Skeletal muscle cell (primary cell): ENCODE measurements at regions not wholly inside any gene's neighbourhood (a gene's known extent, or its start where the extent isn't known, plus 50 kb on each side); places are given as distances from the start of the nearest gene placed in this dataset.

Source experiments
- DNase-seq: peaks from one replicate; pipeline ENCODE4 v3.0.0-alpha.2; 2010; ENCODE audit warnings: low read depth
- H3K4me3 ChIP-seq: 2 replicates; pipeline ENCODE4 v1.5.1; 2011; ENCODE audit warnings: low read depth, mild to moderate bottlenecking, control low read depth, low read length, moderate library complexity

DNA sequence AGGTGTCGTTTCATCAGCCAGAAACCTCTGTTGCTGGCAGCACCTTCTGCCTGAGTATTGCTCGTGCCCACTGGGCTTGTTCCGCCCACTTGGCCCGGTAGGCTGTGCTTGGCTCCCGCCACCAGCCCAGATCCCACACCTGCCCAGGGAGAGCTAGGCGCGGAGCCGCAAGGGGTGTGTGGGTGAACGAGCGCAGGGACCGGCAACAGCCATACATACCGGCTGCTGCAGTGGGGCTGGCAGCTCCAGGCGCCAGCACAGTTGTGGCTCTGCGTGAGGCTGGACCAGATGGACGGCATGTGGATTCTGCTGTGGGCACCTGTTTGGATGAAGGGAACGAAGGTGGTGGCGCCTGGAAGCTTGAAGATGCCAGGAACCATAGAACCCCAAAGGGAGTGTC, 331.5 kb upstream of the MCTP2 start:
- no peak overlapping the region for H3K4me3 ChIP-seq
- no peak for DNase-seq

DNA sequence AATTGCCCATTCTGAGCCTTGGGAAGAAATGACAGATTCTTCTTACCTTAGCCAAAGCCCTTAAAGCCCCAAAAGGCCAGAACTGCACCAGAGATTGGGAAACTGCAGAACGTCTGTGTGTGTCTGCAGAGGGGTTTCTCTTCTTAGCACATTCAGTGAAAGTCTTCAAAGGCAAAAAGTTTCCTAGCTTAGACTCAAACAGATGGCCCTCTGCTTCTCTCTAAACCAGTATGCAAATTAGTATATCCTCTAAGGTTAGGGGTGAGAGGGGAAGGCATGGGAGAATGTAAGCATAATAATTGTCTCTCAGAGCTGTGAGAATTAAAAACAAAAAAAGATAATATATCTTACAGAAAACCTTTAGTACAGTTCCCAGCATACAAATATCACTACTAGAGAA, 334.0 kb upstream of the MCTP2 start:
- H3K4me3 ChIP-seq: no peak overlapping the region
- DNase-seq: no peak

DNA sequence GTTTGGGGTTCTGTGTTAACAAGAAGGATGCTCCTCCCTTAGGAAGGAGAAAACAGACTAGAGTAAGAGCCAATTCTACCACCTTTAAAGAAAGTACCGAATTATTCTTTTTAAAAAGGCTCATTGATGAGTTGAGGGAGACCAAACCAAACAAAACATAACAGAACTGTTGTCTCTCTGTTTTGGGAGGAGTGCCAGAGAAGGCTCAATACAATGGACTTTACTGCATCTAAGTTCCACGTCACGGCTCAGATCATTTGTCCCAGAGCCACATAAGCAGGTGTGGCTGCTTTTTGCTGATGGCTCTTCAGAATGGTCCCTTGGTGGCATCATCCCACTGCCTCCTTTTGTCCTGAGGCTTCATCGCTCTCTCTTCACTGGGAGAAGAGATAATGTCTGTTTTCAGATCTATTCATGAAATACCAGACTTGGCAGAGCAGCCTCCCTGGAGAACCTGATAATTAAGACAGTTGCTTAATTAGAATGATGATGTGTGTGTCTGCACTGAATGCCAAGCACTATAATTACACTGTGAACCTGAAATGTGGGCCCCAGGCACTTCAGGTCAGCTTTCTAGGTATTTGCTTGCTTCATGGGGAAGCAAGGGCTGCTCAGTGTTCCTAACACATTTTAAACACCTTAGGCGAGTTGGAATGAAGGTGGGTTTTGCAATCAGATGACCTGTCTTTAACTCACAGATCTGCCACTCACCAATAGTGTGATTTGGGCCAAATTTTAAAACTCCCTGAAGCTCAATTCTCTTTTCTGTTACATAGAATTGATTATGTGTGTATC, 335.2 kb upstream of the MCTP2 start:
- H3K4me3 ChIP-seq: no peak overlapping the region
- DNase-seq: no peak

DNA sequence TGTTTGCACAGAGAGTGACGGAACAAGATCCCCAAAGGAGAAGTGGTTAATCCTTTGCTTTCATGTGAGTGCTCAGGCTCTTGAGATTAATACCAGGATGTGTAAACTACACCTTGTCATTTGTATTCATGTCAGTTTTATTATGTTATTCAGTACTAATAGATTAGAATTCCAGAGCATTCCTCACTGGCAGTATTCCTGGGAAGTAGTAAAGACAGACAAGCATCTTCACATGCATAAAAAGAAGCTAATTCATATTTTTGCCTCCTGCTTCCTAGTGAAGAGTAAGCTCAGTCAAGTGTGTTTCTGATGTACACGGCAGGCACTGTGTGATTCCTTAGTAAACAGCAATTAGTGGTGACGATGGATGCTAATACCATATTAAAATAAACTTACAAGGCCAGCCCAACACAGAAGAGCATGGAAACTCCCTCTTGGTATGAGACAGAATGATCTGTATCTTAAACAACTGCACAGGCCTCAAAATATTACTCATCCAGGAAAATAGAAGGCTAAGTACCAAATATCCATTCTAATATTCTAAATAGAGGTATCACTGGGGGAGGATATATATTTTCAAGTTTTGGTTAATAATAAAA, 336.8 kb upstream of the MCTP2 start:
- no peak for DNase-seq
- no peak overlapping the region for H3K4me3 ChIP-seq

DNA sequence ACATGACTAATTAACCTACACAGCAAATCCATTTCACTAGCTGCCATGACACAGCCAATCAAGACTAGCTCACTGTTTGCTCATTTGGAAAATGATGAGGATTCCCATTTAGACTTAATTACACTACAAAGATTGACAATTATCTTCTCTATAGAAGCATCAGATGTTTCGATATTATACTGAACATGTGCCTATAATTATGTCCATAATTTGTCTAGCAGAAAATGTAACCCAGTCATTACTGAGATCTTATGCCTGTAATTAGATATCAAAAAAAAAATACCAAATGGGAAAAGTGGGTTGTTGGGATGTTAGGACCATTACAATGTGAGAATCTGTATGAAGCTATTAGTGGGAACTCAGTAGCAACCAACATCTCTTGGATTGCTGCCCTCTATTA, 344.2 kb upstream of the MCTP2 start:
- no peak for DNase-seq
- no peak overlapping the region for H3K4me3 ChIP-seq

DNA sequence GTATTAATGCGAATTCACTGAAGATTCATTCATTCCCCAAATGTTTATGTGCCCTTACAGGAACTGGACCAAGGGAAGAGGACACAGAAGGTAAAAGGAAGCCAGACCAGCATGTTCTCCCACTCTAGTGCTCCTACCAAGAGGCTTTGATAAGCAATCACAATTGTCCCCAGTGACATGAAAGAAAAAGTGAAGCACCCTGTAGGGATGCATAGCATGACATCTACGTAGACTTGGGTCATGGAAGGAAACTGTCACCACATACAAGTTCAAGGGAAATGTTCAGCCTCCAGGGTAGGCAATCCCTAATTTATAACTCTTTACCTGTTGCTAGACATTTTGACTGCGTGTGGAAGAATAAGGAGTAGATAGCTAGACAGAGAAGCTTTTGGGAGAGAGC, 348.6 kb upstream of the MCTP2 start:
- DNase-seq: no peak

DNA sequence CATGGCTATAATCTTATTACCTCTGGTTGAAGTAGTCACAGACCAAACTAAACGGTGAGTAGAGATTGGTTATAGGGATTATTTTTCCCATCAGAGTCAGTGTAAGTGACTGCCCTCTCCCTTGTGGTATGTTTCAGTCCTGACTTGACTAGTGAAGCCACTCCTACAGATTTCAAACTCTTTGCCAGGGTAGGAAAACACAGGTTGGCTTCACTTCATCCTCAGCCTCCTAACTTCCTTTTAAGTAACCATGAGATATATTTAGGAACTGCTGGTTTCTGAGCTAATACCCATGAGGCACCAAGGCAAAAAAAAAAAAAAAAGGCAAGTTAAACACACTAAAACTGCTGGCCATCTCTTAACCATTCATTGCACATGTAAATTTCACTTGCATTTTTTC, 349.2 kb upstream of the MCTP2 start:
- no peak overlapping the region for H3K4me3 ChIP-seq
- DNase-seq: no peak

More for the DNA sequence above, 348.6 kb upstream of the MCTP2 start:
- no peak overlapping the region for H3K4me3 ChIP-seq

DNA sequence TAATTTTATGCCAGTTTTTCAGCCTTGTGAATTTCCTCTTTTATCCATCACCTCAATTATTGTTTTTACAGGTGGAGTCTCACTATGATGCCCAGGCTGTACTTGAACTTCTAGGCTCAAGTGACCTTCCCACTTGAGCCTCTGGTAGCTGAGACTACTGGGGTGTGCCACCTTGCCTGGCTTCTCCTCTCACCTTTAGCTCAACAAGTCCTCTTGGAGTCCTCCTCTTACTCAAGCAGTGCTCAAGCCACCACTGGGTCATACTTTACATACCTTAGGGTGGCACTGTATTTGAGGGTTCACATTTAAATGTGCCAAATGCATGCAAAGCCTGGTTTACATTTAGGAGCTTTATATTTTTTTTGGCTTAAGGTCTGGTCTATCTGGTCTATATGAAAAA, 350.1 kb upstream of the MCTP2 start:
- H3K4me3 ChIP-seq: no peak overlapping the region
- DNase-seq: no peak

DNA sequence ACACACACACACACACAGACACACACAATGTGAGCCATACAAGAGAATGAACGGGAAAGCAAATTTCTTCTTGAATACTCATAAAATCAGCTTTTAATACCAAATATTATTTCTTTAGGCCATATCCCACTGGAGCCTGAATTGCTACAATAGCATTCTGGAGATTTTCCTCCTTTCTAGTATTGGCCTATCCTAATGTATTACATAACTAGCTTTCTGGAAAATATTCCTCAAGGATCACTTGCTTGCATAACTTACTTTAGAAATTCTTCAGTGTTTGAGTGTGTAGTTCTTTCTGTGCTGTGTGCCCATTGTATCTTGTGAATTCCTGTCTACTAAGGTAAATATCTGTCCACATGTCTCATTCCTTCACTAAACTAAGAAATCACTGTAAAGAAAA, 351.0 kb upstream of the MCTP2 start:
- DNase-seq: no peak
- no peak overlapping the region for H3K4me3 ChIP-seq

DNA sequence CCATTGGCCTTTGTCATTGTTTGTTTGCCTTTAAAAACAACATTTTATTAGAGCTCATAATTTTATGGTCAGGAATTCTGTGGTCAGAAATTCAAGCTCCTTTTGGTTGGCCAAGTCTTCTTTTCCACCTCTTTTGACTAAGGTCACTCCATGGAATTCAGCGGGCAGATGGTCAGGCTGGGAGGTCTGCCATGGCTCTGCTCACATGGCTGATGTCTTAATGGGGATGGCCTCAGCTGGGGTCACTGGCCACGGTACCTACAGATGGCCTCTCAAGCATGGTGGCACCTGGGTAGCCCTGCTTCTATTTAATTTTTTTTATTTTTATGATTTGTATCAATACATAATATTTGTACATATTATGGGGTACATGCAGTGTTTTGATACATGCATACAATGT, 360.8 kb upstream of the MCTP2 start:
- no peak for DNase-seq
- H3K4me3 ChIP-seq: no peak overlapping the region

DNA sequence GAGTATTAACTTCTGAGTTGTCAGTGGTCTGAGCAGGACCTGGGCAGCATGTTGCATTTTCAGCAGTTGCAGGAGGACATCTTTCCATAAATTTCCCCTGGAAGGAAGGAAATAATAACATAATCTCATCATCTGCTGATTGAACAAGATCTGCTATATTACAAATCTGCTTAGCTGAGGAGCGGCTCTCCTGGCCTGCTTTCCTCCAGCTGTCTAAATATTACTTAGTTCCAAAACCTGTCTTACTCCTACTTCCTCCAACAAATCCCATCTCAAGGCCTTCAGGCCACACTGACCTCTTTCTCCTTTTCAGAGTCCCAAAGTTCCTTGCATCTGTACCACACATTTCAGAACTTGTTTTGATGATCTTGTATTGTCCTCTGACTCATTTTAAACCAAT, 364.4 kb upstream of the MCTP2 start:
- no peak for DNase-seq
- H3K4me3 ChIP-seq: no peak overlapping the region

DNA sequence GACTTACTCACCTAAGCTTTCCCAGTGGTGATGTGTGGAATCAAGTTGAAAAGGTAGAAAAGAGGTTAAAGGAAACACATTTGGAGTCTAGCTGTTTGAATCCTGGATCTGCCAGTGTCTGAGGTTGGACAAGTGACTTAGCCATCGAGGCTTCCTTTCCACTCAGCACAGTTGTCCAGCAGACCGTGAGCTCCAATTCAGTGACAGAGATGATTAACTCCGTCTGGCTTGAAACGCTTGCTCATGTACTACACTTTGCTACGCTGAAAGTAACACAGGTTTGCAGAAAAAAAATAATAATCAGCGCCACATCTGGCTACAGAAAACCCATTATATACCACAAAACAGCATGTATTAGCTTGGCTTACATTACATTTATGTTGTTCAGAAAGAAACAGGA, 364.9 kb upstream of the MCTP2 start:
- DNase-seq: no peak
- no peak overlapping the region for H3K4me3 ChIP-seq

DNA sequence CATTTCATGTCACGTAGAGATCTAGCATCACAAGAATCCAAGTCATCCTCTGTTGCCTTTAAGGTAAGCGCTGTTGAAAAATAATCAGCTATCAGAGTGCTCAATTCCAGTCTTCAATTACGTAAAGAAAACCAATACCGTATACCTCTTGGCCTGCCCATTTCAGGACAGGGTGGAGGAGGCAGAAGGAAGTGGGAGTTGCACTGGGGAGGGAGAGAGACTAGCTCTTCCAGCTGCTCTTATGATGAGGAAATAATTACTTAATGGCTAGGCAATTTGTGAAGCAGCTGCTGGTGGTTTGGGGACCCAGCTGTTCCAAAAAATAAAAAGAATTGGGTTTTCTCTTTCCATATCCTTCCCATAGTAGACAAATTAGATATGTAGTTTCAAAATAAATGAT, 365.8 kb upstream of the MCTP2 start:
- no peak overlapping the region for H3K4me3 ChIP-seq
- DNase-seq: no peak

DNA sequence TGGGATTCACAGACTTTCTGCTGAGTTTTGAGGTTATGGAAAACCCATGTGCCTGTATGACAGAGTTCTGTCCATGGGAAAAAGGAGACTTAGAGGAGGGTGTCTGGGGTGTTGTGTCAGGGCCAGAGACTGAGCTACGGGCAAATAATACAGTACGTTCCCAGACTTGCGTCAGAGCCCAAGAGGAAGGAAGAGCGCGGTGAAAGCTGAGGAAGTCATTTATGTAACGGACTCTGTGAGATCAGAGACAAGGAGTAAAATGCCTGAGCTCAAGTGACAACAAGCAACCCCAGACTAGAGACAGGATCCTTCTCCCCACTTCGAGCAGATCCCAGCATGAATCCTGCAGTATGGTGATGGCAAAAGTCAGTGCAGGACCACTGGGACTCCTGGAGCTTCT, 368.6 kb upstream of the MCTP2 start:
- H3K4me3 ChIP-seq: no peak overlapping the region
- DNase-seq: no peak

DNA sequence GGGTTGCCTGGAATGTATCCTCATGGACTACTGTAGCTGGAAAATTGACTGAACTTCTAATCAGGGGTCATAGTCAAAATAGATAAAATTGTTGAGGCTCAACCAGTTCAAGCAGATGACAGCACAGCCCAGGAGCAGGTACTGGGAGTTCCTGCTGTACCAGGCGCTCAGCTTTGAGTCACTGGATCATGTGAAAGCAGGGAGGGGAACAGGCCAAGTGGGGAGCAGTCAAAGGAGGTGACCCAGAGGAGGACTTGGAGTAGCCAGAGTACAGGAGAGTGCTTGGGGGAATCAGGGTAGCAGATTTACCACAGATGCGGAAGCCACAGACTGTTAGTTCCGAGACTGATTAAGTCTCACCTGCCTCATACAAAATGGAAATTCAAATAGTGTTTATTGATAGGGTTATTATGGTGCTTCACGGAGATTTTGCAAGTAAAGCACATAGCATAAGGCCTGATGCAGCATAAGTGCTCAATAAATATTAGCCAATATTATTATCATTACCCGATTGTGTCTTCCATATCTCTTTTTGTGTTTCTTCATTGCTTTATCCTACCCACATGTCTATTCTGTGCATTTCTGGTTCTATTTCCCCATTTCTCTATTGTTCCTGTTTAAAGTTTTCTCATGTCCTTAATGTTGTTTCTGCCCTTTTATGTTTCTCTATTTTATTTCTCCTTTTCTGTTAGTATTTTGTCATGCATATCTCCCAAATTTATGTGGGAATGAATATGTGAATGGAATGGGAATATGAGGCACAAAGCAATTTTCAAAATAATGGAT, 369.2 kb upstream of the MCTP2 start:
- H3K4me3 ChIP-seq: no peak overlapping the region

DNA sequence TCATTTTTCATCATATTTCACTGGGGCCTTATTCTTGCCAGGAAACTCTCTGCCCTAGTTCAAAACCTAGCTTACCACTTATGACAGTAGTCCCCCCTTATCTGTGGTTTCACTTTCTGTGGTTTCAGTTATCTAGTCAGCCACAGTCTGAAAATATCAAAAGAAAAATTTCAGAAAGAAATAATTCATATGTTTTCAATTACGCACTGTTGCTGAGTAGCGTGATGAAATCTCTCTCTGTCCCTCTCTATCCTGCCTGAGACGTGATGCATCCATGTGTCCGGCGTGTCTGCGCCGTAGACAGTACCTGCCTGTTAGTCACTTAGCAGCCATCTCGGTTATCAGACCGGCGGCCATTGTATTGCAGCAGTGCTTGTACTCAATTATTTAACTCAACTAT, 369.9 kb upstream of the MCTP2 start:
- DNase-seq: no peak
- H3K4me3 ChIP-seq: no peak overlapping the region

More for the DNA sequence above, 369.2 kb upstream of the MCTP2 start:
- DNase-seq: no peak

DNA sequence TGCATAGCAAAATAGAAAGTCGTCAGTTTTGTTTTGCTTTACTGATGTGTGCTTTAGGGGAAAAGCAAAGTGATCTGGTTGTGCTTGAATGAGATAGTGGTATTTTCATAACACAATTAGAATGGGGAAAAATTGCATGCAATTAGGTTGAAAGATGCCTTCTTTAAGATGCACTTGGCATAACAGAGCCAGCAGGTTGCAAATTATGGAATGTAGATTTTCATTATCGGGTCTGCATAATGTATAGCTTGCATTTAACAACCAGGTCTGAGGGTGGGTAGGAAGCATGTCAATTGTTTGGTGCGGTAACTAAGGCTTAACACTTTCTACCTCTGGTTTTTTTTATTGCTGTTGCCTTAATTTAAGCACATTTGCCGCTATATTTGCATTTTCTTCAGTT, 370.7 kb upstream of the MCTP2 start:
- no peak overlapping the region for H3K4me3 ChIP-seq
- no peak for DNase-seq

DNA sequence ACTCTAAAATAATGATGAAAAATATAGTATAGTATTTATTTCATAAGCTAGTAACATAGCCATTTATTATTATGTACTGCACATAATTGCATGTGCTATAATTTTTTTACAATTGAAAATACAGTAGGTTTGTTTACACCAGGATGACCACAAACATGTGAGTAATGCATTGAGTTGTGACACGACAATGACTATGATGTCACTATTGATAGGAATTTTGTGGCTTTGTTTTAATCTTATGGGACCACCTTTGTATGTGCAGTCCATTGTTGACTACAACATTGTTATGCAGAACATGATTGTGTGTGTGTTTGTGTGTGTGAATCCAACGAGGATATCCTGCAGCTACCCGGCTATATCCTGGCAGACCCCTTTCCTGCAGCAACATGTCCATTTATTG, 372.2 kb upstream of the MCTP2 start:
- no peak for DNase-seq
- no peak overlapping the region for H3K4me3 ChIP-seq

DNA sequence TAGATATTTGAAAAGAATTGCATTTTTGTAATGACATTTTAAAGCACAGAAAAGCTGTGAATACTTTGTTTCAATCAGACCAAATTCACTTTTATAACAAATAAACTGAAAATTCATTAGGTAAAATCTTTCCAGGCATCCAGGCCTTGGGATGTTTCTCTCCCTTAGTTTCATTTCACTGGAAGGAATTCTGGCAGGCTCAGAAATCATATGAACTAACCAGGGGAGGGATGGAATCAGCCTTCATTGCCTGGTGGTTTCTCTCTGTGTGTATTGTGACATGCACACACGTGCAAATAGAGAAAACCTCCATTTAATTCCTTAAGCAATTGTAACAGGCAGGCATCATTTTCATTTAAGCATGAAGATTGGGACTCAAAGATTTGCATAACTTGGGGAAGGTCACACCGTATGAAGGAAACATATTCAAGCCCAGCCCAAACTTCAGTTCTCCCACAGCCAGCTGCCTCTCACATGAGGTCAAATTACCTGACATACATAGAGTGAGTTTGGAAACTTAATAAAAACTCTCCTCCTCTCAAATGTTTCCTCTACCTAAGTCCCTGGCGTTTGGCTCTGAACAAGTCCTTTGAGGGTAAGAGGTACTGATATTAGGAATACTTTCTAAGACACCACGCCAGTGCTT, 376.1 kb upstream of the MCTP2 start:
- no peak overlapping the region for H3K4me3 ChIP-seq
- no peak for DNase-seq

DNA sequence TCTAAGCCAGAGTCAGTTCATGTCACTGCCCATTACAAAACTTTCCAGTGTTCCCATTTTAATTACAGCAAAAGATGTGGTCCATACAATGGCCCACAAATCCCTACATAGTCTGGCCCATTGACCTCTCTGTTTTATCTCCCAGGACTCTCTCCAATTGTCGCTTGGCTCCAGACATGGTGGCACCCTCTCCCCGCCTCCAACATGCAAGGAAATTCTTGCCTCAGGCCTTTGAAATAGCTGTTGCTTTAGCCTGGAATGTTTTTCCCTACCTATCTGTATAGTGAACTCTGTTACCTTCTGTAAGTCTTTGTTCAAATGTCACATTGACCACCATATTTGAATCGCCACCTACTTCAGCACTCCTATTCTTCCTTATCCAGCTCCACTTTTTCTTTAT, 377.3 kb upstream of the MCTP2 start:
- DNase-seq: no peak
- no peak overlapping the region for H3K4me3 ChIP-seq
